Hematopoietic multipotent progenitor cell (in vitro differentiated cells): ENCODE measurements at regions not wholly inside any gene's neighbourhood (a gene's known extent, or its start where the extent isn't known, plus 50 kb on each side); places are given as distances from the start of the nearest gene placed in this dataset.

Experiments used
- DNase-seq, 3 donors: peaks; one replicate each; pipeline ENCODE4 v3.0.0-alpha.2; 2011 to 2015; ENCODE audit warnings: low read depth in 2 of 3, low spot score in 2 of 3

DNA sequence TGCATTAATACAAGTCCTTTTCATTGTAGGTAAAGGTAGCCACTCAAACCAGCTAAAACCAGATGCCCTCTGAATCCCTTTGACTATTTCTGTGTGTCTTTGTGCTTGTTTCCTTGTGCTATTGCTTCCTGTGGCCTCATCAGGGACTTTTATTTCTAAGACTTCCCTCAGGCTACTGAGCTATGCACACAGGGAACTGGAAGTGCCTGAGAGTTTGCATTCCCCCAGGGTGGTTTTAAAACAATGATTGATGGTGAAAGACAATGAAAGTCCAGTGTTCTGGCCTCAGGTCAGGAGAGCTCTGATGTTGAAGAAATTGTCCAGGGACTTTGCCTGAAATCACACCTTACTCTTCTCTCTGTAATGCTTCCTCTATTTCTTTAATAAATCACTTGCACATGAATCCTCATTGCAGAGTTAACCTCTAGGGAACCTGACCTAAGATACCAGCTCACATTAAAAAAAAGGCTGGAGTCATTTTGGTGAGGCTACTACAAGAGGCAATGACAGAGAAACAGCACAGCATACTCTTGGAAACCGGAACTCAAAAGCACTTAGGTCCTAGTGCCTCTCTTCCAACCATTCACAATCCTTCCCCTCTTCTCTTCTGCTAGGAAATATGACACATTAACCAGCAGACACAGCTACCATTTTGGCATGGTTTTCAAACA is 158.1 kb upstream of the NREP start:
- DNase-seq, result no peak

DNA sequence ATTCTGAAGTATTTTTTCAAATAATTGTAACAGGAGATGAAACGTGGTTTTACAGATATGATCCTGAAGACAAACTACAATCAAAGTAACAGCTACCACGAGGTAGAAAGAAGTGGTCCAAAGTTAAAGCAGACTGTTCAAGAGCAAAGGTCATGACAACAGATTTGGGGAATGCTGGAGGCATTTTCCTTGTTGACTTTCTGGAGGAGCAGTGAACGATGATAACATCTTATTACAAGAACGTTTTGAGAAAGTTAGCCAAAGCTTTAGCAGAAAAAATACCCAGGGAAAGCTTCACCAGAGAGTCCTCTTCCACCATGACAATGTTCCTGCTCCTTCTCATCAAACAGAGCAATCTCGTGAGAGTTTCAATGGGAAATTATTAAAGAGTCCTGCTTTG is 145.4 kb upstream of the NREP start:
- DNase-seq, result no peak

DNA sequence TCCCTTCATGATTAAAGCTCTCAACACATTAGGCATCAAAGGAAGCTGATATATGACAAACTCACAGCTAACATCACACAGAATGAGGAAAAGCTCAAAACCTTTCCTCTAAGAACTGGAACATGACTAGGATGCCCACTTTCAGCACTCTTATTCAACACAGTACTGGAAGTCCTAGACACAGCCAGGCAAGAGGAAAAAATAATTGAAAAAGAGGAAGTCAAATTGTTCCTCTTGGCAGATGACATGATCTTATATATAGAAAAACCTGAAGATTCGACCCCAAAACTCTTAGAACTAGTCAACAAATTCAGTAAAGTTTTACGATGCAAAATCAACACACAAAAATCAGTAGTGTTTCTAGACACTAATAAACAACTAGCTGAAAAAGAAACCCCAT is 144.3 kb upstream of the NREP start:
- peak in 2 of 3 donors; percentile 1 to 53 for DNase-seq

DNA sequence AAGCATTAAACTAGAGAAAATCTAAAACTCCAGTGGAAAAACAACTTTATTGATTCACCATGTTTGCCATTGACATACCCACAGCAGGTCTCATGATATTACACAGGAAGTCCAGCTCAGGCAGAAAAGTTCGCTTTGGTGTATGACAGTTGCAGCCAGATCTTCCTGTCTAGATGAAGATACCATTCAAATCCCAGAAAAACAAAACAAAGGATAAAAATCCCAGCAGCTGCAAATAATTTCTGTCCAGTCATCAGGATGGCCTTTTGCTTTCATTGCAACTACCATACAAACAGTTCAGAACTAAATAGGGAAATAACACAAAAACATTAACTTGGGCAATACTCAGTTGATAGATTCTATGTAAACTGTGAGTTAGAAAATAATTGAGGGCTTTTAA is 136.0 kb upstream of the NREP start:
- DNase-seq, result no peak

DNA sequence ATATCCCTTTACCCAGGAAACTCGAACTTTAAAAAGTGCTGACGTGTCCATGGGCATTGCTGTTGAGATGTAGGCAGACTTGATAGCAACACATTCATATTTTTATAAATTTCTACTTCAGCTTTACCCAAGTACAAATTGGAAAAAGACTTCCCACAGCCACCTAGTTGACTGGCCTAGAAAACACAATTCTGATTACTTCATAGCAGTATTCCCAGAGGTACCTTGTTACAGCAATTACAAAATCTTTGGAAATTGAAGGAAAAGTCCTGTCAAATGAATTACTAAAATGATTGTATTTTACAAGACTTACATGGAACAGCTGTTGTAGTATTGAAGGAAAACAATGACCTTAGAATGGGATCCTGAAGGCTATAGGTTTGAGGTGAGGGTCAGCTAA is 130.7 kb upstream of the NREP start:
- DNase-seq, result no peak

DNA sequence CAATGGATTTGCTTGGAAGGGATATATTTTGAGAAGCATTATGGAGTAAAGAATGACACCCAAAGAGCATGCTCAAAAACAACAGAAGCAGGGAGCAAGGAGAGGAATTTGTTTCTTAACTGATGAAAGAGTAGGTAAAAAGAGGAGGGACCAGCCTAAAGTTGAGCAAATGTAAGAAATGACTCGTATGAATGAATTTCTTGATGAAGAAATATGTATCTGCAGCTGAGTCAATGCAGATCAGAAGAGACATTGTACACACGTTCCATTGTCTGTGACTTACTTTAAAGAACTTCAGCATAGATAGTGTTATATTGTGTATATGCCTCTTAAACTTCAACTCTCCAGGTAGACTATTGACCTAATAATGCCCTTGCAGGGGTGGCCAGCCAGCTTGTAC is 112.7 kb upstream of the NREP start:
- DNase-seq, result no peak

DNA sequence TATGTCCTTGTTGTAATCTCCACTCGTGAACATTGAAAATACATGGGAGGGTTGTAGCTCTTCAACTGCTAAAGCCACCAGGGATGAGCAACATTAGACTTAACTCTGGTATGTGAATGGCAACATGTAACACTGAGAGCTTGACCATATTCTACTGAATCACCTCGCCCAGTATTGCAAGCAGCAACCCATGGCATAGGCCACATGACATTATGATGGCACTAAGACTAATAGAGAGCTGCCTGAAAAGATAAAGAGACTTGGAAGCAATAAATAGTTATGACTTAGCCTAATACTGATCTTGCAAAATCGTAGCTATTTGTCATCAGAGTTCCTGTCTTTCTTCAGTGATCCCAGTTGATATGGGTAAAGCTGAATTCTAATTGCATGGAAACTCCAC is 108.4 kb upstream of the NREP start:
- DNase-seq, result no peak

DNA sequence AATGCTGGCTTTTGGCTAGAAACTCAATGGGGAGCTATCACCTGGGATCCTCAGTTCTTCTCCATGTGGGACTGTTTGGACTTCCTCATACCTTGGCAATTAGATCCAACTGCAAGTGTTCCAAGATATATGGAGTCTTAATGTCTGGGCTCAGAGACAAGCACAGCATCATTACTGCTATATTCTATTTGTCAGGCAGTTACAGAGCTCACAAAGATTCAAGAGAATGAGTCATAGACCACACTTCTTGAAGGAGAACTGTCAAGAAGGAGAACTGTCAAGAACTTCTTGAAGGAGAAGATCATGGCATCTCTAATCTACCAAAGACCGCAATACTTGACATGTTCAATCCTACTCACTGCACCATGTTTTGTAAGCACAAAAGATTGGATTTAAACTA is 106.8 kb upstream of the NREP start:
- no peak for DNase-seq

DNA sequence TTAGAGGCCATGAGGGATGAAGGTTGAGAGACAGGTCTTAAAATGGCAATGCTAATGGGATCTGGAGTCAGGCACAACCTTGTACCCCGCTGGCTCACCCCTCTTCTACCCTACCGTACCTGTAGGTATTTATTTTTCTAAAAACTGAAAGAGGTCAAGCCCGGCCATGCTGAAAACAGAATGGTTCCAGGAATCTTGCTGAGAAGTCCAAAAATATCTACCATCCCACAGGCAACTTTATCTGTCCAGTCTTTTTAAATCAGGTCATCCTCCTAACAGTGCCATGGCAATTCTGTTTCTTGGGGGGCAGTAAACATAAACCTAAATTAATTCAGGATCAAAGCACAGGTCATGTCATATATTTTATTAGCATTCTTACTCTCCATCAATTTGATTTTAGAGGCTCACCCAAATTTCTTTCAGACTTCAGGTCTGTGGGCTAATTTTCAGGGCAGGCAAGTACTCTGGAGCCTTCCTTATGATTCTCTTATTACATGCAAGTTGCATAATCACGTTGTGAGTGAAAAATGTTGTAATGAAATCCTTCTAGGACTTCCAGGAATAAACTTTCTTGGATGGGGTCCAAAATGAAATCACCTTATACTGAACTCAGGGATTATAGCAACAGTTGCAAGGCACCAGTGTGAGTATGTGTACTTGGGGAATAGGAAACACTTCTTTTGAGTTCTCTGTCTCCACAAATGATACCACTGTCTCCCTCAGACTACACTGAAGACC is 102.7 kb upstream of the NREP start:
- DNase-seq, result no peak

DNA sequence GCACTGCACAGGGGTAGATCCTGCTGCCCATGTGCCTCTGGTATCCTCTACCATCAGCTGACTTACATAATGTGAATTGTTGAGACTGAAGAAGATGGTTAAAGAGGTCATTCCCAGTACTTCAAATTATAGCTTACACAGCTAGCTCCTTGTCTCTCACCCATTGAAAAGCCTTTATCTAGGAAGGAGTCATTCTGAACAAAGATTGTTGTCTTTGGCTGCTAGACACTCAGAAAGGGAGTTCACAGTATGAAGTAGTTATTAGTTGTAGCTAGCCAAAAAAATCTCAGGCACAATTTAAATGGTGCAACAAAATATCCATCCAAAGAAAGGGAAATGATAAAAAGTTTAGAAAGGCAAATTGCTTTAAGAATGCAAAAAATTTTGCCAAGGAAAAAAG is 102.0 kb upstream of the NREP start:
- DNase-seq, result no peak

DNA sequence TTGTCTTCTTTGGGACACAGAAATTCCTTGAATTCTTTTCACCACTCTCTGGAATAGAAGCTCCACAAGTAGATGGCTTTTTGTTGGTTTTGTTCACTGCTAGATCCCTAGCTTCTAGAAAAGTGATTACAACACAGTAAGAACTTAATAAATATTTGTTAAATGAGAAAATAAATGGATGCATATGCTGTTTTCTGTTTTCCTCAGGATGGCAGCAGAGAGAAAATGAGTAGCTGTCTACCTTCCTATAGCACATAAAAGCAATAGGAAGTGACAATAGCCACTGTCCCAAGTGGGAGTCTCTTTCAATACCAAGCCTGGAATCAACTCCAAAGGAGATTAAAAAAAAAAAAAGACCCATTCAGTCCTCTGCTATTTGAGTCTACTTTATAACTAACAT is 100.6 kb upstream of the NREP start:
- no peak for DNase-seq

DNA sequence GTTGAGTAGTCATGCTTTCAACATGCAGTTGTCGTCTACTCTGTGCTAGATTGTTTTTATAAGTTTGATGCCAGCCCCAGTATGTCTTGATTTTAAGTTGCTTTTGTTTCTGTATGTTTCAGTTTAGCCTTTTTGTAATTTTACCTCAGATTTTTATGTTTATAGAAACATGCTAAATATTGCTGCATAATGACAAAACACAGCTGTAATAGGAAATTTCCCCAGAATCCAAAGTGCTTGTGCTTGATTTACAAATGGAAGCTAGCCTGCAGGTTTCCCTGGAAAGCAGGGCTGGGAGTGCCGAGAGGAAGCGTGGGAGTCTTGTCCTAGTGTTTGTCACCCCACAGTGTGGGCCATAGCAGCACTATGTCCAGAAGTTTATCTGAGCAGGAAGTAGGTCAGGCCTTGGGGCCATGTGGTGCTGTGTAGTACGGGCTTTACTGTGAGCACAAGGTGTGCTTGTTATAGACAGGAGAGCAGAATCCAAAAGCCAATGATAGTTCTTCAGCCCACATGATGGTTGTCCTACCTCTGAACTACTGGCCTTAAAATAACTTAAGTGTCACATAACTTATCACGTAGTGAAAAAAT is 100.0 kb upstream of the NREP start:
- DNase-seq, result no peak

DNA sequence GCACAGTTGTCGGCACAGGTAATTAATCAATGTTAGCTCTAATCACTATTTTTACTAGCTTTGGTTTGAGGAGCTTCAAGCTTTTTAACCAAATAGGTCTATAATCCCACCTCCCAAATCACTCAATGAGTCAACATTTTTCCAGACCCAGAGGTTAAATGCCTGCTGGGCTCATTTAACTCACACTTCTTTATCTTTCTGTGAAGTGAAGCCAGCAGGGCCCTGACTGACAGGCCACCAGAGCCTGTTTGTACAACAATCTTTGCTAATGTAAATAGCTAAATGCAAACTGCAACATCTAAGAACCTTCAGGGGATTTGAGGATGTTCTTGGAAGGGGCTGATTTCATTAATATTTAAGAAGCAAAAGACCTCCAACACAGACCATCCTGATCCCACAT is 98.4 kb upstream of the NREP start:
- DNase-seq, result no peak

DNA sequence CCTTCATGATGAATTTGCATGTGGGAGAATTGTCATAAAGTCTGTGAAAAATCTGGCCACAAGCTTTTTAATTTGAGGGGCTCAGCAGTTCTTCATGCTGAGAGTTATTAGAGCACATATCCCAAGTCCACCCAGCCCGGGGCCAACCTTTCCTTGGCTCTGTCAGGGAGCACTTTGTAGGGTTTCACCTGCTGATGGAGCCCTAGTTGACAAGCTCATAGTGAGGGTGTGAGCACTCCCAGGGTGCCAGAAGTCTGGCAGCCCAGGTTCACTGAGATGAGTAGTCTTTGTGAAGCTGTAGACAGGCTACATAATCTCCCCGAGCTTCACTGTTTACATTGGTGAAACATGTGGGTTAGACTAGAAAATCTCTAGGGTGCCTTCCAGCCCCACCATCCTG is 97.2 kb upstream of the NREP start:
- DNase-seq, result no peak

DNA sequence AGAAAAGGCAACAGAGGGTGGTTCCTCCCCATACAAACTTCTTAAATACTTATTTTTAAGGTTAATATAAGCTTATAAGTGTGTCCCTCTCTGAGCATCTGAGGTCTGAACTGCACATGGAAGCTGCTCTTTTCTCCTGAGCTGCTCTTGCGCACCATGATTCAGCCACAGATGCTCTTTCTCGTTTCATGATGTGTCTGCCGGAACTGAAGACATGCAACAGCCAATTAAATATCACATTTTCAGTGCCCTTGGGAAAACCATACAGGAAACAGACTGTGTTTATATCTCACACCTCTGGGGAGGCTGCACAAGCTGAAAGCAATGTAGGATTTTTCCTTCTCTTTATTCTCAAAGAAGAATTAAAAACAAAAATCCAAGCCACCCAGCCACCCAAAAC is 96.8 kb upstream of the NREP start:
- DNase-seq, result peak in 1 of 3 donors; percentile 28

DNA sequence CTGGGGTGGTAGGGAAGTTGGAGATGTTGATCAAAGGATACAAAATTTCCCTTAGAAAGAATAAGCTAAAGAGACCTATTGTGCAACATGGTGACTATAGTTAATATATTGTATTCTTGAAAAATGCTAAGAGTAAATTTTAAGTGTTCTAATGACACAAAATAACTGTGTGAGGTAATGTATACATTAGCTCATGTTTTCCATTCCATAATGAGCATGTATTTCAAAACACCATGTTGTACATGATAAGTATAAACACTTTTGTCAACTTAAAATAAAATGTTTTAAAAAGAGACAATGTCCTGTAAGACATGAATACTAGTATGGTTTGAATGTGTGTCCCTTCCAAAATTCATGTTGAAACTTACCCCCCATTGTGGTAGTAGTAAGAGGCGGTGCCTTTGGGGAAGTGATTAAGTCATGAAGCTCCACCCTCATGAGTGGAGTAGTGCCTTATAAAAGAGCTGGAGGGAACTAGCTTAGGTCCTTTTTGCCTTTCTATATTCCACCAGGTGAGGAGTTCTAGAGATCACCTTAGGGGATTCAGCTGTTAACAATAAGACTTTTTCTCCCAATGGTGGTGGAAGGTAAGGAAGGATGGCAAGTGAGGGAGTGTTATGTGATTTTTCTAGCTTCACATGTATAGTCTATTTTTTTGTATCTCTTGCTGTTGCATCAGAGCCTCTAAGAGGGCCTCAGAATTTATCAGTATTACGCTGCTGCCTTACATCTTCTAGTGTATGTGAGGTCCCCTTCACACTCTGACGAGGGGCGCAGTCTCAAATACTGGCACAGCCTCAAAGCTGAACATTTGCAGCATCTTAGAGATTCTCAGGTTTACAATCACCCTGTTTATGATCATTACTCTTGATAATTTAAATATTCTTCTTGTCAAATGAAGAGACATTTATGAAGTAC is 94.9 kb upstream of the NREP start:
- no peak for DNase-seq

DNA sequence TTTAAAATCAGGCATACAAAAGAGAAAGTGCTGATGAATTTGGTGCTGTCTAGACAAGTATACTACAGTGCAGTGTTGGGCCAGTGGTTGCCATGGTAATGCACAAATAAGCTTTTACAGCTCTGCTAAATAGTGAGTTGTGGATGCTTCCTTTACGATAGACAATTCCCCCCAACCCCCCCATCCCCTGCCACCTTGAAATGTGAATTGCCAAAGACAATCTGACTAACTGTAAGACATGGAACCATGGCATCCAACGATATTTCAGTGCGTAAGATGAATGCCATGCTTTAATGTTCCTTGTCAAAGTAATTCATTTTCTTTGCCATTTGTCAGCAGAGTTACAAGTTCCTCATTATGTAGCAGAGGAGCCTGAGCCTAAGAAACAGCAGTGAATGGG is 91.5 kb upstream of the NREP start:
- peak in 2 of 3 donors; percentile 64 to 81 for DNase-seq

DNA sequence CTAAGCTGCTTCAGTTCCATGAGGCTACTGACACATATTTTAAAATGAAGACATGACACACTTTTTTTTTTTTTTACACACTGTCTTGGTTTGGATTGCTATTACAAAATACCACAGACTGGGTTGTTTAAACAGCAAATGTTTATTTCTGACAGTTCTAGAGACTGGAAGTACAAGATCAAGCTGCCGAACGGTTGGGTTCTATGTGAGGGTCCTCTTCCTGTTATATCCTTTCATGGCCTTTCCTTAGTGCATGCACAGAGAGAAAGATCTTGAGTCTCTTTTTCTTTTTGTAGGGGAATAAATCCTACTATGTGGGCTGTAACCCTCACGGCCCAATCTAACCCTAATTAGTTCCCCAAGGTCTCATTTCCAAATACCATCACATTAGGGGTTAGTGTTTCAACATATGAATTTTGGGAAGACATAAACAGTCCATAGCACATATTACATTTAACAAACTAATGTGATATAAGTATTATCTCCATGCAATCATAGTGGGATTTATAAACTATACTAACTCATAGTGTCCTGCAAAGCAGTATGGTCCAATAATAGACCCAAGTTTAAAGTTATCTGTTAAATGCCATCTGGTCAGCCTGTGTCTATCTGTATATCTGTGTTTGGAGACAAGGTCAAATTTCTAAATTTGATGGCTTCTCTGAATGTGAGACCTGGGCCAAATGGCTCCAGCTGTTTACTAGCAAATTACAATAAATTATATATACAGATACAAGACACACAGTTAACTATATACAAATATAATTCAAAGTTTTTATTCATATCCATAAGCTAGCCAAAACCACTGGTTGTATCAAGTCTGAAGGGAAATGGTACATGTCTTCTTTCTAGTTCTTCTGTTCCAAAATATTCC is 90.3 kb upstream of the NREP start:
- DNase-seq, result no peak

DNA sequence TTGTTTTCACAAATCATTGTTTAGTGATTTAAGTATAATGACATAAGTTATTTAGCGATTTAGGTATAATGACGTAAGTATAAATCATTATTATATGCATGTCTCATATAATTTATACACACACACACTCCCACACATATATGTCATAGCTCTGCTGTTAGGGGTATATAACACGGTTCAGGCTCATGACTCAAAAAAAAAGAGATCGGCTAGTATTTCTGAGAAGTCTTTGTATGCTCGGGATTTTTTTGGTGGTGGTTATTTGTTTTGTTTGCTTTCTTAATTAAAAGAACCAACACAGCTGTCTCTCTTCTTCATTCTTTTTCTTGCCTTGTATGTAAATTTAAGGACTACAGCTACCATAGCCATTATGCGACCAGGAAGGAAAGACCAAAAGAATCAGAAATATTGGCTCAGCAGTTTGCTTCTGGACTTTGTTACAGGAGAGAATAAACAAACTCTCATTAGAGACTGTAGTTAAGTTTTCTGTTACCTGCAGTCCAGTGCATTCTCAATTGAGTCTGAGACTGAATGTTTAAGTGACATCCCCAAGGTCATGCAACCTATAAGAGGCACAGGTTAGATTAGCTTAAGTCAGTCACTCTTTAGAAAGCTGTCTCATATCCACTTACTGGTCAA is 83.2 kb upstream of the NREP start:
- no peak for DNase-seq

DNA sequence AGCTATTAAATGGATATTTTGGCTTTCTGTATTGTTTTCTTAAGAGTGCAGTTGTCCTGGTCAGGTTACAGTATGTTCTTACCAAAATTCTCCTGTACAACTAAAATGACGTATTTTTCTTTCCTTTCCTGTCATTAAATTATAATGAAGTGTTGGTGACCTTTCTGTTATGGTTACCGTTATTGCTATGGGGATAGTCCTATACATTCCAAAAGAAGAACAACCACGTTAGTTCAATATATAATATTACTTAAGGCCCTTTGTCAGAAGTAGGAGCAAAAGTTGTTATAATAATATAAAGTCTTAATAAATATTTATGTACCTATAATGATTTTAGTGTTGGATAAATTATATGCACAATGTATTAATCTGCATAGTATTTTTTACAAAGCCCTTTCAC is 82.4 kb upstream of the NREP start:
- DNase-seq, result no peak
